MCF 10A (cell line): ENCODE measurements at regions not wholly inside any gene's neighbourhood (a gene's known extent, or its start where the extent isn't known, plus 50 kb on each side); places are given as distances from the start of the nearest gene placed in this dataset.

Experiments used
- BruUV-seq: library from RNA; stranded (reverse); fragments of 400-500 nt; replicated peaks from 2 replicates; lab custom pipeline; 2021; lab: Mats Ljungman, UMichigan
- CTCF ChIA-PET: fragments of 300-600 bp; sonication (Branson Sonifier 250); formaldehyde crosslinking; extraction: SDS; loops from one replicate; lab custom pipeline; 2021; ENCODE audit warnings: antibody characterized with exemption, inconsistent platforms; lab: Yijun Ruan, JAX
- POLR2A ChIA-PET: fragments of 300-600, 350-650 bp; sonication (Branson Sonifier 250); formaldehyde crosslinking; extraction: SDS; loops from one replicate; lab custom pipeline; 2020; ENCODE audit warnings: antibody characterized with exemption, inconsistent platforms; lab: Yijun Ruan, JAX
- DNase-seq: peaks from one replicate; pipeline ENCODE4 v3.0.0-alpha.2; 2018; ENCODE audit not compliant: unreplicated experiment
- H3K27ac Mint-ChIP-seq: one replicate; pipeline ENCODE4 v1.8.0; 2022; ENCODE audit warnings: mild to moderate bottlenecking, low read depth, mixed read lengths; ENCODE audit not compliant: unreplicated experiment
- H3K27me3 Mint-ChIP-seq: one replicate; pipeline ENCODE4 v1.8.0; 2022; ENCODE audit warnings: mixed read lengths; ENCODE audit not compliant: insufficient read depth, unreplicated experiment
- H3K36me3 Mint-ChIP-seq: one replicate; pipeline ENCODE4 v1.8.0; 2022; ENCODE audit warnings: mild to moderate bottlenecking, moderate library complexity, mixed read lengths; ENCODE audit not compliant: insufficient read depth, unreplicated experiment
- H3K4me1 Mint-ChIP-seq: one replicate; pipeline ENCODE4 v1.8.0; 2022; ENCODE audit warnings: mixed read lengths; ENCODE audit not compliant: insufficient read depth, unreplicated experiment
- H3K4me3 Mint-ChIP-seq: one replicate; pipeline ENCODE4 v1.8.0; 2022; ENCODE audit warnings: mild to moderate bottlenecking, moderate library complexity, mixed read lengths; ENCODE audit not compliant: unreplicated experiment
- H3K9me3 Mint-ChIP-seq: one replicate; pipeline ENCODE4 v1.8.0; 2022; ENCODE audit warnings: mixed read lengths; ENCODE audit not compliant: unreplicated experiment
- CTCF ChIP-seq: fragments of 200-600 bp; IDR thresholded peaks from one replicate; pipeline ENCODE4 v1.8.0; 2022; ENCODE audit warnings: antibody characterized with exemption, mild to moderate bottlenecking; ENCODE audit not compliant: unreplicated experiment
- intact Hi-C: fragments of 100-400 bp; cut with micrococcal nuclease; formaldehyde crosslinking; loops from 2 replicates; pipeline ENCODE4 v1.14.1; 2022

GRCh38 chr5:90224342-90224741 lies 185.2 kb downstream of the CETN3 start:
- Mint-ChIP-seq H3K4me1 (no peaks in the 10 kb centered on the region), H3K27ac (no peak overlapping the region), H3K4me3 (no peak overlapping the region), H3K27me3 (no peaks in the 10 kb centered on the region), H3K9me3 (no peaks in the 10 kb centered on the region), H3K36me3 (no peaks in the 10 kb centered on the region)
- TF ChIP-seq CTCF, result no peak
- BruUV-seq, result no TSS peak
- ChIA-PET CTCF (interaction anchor here (1.6 kb wide), 1 partner anchor 41 kb away, joined by 5 read pairs; no protein-coding TSS in a partner anchor), POLR2A (no interaction called here)
- intact Hi-C loops, result no loop called here
- DNase-seq, result no peak

DNA sequence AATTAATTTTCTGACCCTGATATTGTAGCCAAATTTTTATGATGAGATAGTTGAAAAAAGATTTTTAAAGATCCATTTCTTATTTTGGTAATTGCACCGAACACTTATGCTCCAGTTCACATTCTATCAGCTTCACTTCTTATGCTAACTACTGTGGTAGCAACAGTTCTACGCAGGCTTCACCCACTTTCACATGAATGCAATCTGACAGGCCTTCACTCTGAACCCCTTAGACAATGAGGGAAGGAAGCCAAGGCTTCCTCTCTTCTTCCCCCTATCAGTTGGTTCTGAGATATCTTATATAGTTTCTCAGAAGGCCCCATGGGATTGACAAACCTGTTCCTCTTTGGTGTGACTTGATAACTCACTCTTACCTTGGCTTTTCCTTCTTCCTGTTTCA lies 185.8 kb downstream of the CETN3 start:
- BruUV-seq, result no TSS peak
- intact Hi-C loops, result no loop called here
- POLR2A ChIA-PET, result no interaction called here

GRCh38 chr5:90221951-90222350 lies 187.6 kb downstream of the CETN3 start:
- no peaks in the 10 kb centered on the region for H3K4me1 Mint-ChIP-seq
- no peak for TF ChIP-seq CTCF
- H3K4me3 Mint-ChIP-seq, result no peak overlapping the region
- H3K27me3 Mint-ChIP-seq, result no peaks in the 10 kb centered on the region
- no TSS peak for BruUV-seq
- intact Hi-C loops, result no loop called here
- CTCF ChIA-PET, result no interaction called here
- no peak overlapping the region for H3K27ac Mint-ChIP-seq
- POLR2A ChIA-PET, result no interaction called here
- no peaks in the 10 kb centered on the region for H3K9me3 Mint-ChIP-seq
- DNase-seq, result peak; percentile 6
- no peaks in the 10 kb centered on the region for H3K36me3 Mint-ChIP-seq

More for the DNA sequence above, 185.8 kb downstream of the CETN3 start:
- no peak overlapping the region for H3K4me3 Mint-ChIP-seq
- no peak for TF ChIP-seq CTCF
- H3K4me1 Mint-ChIP-seq, result no peaks in the 10 kb centered on the region
- no peaks in the 10 kb centered on the region for H3K36me3 Mint-ChIP-seq
- CTCF ChIA-PET, result interaction anchor here (1.6 kb wide), 1 partner anchor 42 kb away, joined by 5 read pairs; no protein-coding TSS in a partner anchor
- DNase-seq, result no peak
- H3K27me3 Mint-ChIP-seq, result no peaks in the 10 kb centered on the region
- H3K9me3 Mint-ChIP-seq, result no peaks in the 10 kb centered on the region
- H3K27ac Mint-ChIP-seq, result no peak overlapping the region

GRCh38 chr5:90220554-90220953 lies 189.0 kb downstream of the CETN3 start:
- H3K27ac Mint-ChIP-seq, result no peak overlapping the region
- ChIA-PET CTCF (no interaction called here), POLR2A (no interaction called here)
- H3K4me3 Mint-ChIP-seq, result no peak overlapping the region
- no peaks in the 10 kb centered on the region for H3K36me3 Mint-ChIP-seq
- H3K4me1 Mint-ChIP-seq, result no peaks in the 10 kb centered on the region
- no TSS peak for BruUV-seq
- no peak for DNase-seq
- H3K27me3 Mint-ChIP-seq, result no peaks in the 10 kb centered on the region
- no peaks in the 10 kb centered on the region for H3K9me3 Mint-ChIP-seq
- intact Hi-C loops, result no loop called here
- no peak for TF ChIP-seq CTCF
